ENCODE measurements at regions not wholly inside any gene's neighbourhood (a gene's known extent, or its start where the extent isn't known, plus 50 kb on each side); places are given as distances from the start of the nearest gene placed in this dataset.
A peak's percentile ranks its signal among the peaks of the same experiment; 100 is the strongest.

- peaks cover 0 to 3% (median 0%) of the 10 kb centered on the region in 4 experiments; a peak in 1 of 7 replicates for H3K4me1 ChIP-seq (replicated peaks in 1 of 4; ENCODE audit: control insufficient read depth in 3 of 4, insufficient read depth in 4 of 4, low read length in 3 of 4)
- H2BK20ac ChIP-seq (ENCODE audit: low read length): no peak overlapping the region
- DNase-seq (ENCODE audit: low read depth in 1 of 2, low spot score in 2 of 2): no peak
- no peak overlapping the region for H3K4me3 ChIP-seq (ENCODE audit: extremely low read depth in 1 of 4, insufficient read depth in 2 of 4, low read depth in 3 of 4, low read length in 4 of 4)
- no peak overlapping the region for H3K23ac ChIP-seq (ENCODE audit: insufficient read length)
- no peak for FAIRE-seq
- H3K27ac ChIP-seq (ENCODE audit: low read depth, low read length): no peak overlapping the region
- H2BK5ac ChIP-seq (ENCODE audit: low read depth, low read length): no peak overlapping the region
- no peaks in the 10 kb centered on the region for H3K79me1 ChIP-seq (ENCODE audit: low read depth, low read length)
- no peak overlapping the region for H3K9ac ChIP-seq (replicated peaks in 1 of 4; ENCODE audit: extremely low read depth in 1 of 4, low read depth in 3 of 4, low read length in 3 of 4)
- H3K23me2 ChIP-seq (ENCODE audit: low read depth, low read length): no peaks in the 10 kb centered on the region
- WGBS, 2 experiments (ENCODE audit: extremely low coverage in 1 of 2, insufficient coverage in 1 of 2, insufficient read length in 1 of 2, insufficient replicate concordance in 2 of 2, low coverage in 1 of 2, low lambda C conversion rate in 2 of 2, missing lambda C conversion rate in 1 of 2): 82% methylated on average over 4 of the region's 4 CpGs; no CpG with 5 or more reads in 1 of the 2 experiments
- H3K79me2 ChIP-seq (ENCODE audit: control insufficient read depth in 1 of 2, insufficient read depth in 2 of 2, low read length in 2 of 2): no peaks in the 10 kb centered on the region
- no peak overlapping the region for H3K18ac ChIP-seq (ENCODE audit: extremely low read depth, low read length)
- H2BK15ac ChIP-seq (ENCODE audit: low read length): no peak overlapping the region
- no peak overlapping the region for H2BK120ac ChIP-seq (replicated peaks; ENCODE audit: low read depth, low read length)
- no peak overlapping the region for H2AK5ac ChIP-seq (ENCODE audit: low read depth, low read length)
- H4K20me1 ChIP-seq (replicated peaks in 1 of 2; ENCODE audit: control insufficient read depth in 1 of 2, insufficient read depth in 2 of 2, low read length in 2 of 2): no peaks in the 10 kb centered on the region
- H4K5ac ChIP-seq (ENCODE audit: insufficient read length, low read depth, low read length): no peak overlapping the region
- CTCF ChIA-PET (ENCODE audit: partially characterized antibody): interaction anchor here (0.7 to 1.6 kb wide), 4 partner anchors 10 to 51 kb away, joined by 3 to 4 read pairs (median 4); no protein-coding TSS in a partner anchor
- H3K56ac ChIP-seq (replicated peaks; ENCODE audit: insufficient read length, low read depth, low read length): no peak overlapping the region
- H3K4ac ChIP-seq (replicated peaks; ENCODE audit: insufficient read length, low read depth, low read length): no peak overlapping the region
- POLR2A ChIA-PET (ENCODE audit: partially characterized antibody): no interaction called here
- H3K14ac ChIP-seq (ENCODE audit: insufficient read length): no peak overlapping the region
- 0 out of 2 replicates have a peak overlapping the region, but pooled peaks have one; percentile 32 for H2AFZ ChIP-seq (ENCODE audit: low read length)
- no peaks in the 10 kb centered on the region for H3K36me3 ChIP-seq (ENCODE audit: control insufficient read depth in 2 of 4, insufficient read depth in 4 of 4, low read length in 3 of 4)
- no peak overlapping the region for H2BK12ac ChIP-seq (ENCODE audit: low read depth, low read length)
- H3K9me3 ChIP-seq (ENCODE audit: insufficient read depth in 2 of 2, low read depth in 1 of 2, low read length in 1 of 2): no peaks in the 10 kb centered on the region
- no peak overlapping the region for H4K8ac ChIP-seq (ENCODE audit: extremely low read depth, insufficient read depth, low read length)
- no peak overlapping the region for H4K91ac ChIP-seq (replicated peaks; ENCODE audit: insufficient read length, low read length)
- H3K4me2 ChIP-seq (ENCODE audit: insufficient read depth in 1 of 2, low read depth in 2 of 2, low read length in 2 of 2): no peak overlapping the region
- no peaks in the 10 kb centered on the region for H3K27me3 ChIP-seq (replicated peaks in 1 of 4; ENCODE audit: control insufficient read depth in 3 of 4, extremely low read depth in 1 of 4, insufficient read depth in 3 of 4, low read length in 3 of 4)
- TF ChIP-seq, protein P1, sequence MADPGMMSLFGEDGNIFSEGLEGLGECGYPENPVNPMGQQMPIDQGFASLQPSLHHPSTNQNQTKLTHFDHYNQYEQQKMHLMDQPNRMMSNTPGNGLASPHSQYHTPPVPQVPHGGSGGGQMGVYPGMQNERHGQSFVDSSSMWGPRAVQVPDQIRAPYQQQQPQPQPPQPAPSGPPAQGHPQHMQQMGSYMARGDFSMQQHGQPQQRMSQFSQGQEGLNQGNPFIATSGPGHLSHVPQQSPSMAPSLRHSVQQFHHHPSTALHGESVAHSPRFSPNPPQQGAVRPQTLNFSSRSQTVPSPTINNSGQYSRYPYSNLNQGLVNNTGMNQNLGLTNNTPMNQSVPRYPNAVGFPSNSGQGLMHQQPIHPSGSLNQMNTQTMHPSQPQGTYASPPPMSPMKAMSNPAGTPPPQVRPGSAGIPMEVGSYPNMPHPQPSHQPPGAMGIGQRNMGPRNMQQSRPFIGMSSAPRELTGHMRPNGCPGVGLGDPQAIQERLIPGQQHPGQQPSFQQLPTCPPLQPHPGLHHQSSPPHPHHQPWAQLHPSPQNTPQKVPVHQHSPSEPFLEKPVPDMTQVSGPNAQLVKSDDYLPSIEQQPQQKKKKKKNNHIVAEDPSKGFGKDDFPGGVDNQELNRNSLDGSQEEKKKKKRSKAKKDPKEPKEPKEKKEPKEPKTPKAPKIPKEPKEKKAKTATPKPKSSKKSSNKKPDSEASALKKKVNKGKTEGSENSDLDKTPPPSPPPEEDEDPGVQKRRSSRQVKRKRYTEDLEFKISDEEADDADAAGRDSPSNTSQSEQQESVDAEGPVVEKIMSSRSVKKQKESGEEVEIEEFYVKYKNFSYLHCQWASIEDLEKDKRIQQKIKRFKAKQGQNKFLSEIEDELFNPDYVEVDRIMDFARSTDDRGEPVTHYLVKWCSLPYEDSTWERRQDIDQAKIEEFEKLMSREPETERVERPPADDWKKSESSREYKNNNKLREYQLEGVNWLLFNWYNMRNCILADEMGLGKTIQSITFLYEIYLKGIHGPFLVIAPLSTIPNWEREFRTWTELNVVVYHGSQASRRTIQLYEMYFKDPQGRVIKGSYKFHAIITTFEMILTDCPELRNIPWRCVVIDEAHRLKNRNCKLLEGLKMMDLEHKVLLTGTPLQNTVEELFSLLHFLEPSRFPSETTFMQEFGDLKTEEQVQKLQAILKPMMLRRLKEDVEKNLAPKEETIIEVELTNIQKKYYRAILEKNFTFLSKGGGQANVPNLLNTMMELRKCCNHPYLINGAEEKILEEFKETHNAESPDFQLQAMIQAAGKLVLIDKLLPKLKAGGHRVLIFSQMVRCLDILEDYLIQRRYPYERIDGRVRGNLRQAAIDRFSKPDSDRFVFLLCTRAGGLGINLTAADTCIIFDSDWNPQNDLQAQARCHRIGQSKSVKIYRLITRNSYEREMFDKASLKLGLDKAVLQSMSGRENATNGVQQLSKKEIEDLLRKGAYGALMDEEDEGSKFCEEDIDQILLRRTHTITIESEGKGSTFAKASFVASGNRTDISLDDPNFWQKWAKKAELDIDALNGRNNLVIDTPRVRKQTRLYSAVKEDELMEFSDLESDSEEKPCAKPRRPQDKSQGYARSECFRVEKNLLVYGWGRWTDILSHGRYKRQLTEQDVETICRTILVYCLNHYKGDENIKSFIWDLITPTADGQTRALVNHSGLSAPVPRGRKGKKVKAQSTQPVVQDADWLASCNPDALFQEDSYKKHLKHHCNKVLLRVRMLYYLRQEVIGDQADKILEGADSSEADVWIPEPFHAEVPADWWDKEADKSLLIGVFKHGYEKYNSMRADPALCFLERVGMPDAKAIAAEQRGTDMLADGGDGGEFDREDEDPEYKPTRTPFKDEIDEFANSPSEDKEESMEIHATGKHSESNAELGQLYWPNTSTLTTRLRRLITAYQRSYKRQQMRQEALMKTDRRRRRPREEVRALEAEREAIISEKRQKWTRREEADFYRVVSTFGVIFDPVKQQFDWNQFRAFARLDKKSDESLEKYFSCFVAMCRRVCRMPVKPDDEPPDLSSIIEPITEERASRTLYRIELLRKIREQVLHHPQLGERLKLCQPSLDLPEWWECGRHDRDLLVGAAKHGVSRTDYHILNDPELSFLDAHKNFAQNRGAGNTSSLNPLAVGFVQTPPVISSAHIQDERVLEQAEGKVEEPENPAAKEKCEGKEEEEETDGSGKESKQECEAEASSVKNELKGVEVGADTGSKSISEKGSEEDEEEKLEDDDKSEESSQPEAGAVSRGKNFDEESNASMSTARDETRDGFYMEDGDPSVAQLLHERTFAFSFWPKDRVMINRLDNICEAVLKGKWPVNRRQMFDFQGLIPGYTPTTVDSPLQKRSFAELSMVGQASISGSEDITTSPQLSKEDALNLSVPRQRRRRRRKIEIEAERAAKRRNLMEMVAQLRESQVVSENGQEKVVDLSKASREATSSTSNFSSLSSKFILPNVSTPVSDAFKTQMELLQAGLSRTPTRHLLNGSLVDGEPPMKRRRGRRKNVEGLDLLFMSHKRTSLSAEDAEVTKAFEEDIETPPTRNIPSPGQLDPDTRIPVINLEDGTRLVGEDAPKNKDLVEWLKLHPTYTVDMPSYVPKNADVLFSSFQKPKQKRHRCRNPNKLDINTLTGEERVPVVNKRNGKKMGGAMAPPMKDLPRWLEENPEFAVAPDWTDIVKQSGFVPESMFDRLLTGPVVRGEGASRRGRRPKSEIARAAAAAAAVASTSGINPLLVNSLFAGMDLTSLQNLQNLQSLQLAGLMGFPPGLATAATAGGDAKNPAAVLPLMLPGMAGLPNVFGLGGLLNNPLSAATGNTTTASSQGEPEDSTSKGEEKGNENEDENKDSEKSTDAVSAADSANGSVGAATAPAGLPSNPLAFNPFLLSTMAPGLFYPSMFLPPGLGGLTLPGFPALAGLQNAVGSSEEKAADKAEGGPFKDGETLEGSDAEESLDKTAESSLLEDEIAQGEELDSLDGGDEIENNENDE (IDR thresholded peaks at IDR 0.05; ENCODE audit: insufficient replicate concordance, low read length): no peak
Observed at GRCh38 chr1:55427606-55428005, 212.4 kb upstream of the USP24 start.
